ENCODE measurements at regions not wholly inside any gene's neighbourhood (a gene's known extent, or its start where the extent isn't known, plus 50 kb on each side); places are given as distances from the start of the nearest gene placed in this dataset.
A peak's percentile ranks its signal among the peaks of the same experiment; 100 is the strongest.

GRCh38 chr11:103542851-103543250 is 433.6 kb downstream of the DYNC2H1 start:
- Histone ChIP-seq H3K27ac (ENCODE audit: low read depth, low read length) (no peak overlapping the region), H3K4me1 (ENCODE audit: insufficient read depth, low read length) (peaks cover under 1% of the 10 kb centered on the region), H3K36me3 (ENCODE audit: insufficient read depth, low read length) (no peaks in the 10 kb centered on the region), H3K9me3 (ENCODE audit: low read depth, low read length) (no peaks in the 10 kb centered on the region), H4K20me1 (ENCODE audit: insufficient read depth, low read length) (no peaks in the 10 kb centered on the region), H3K4me3 (ENCODE audit: insufficient read depth, low read length) (no peak overlapping the region), H3K27me3 (ENCODE audit: insufficient read depth, low read length) (no peaks in the 10 kb centered on the region), H3K4me2 (ENCODE audit: insufficient read depth, low read length) (no peak overlapping the region), H3K79me2 (ENCODE audit: insufficient read depth, low read length) (no peaks in the 10 kb centered on the region), H2AFZ (ENCODE audit: low read length) (no peak overlapping the region)
- DNase-seq (ENCODE audit: insufficient read length, low spot score, missing footprints): no peak
- no peak for TF ChIP-seq CTCF (IDR thresholded peaks at IDR 0.05; ENCODE audit: extremely low read depth, low read depth, low read length)

- no peak for TF ChIP-seq CTCF (IDR thresholded peaks at IDR 0.05; ENCODE audit: extremely low read depth, low read depth, low read length)
- no peaks in the 10 kb centered on the region for H3K27me3 ChIP-seq (ENCODE audit: insufficient read depth, low read length)
- H4K20me1 ChIP-seq (ENCODE audit: insufficient read depth, low read length): no peaks in the 10 kb centered on the region
- H3K27ac ChIP-seq (ENCODE audit: low read depth, low read length): no peak overlapping the region
- H3K4me3 ChIP-seq (ENCODE audit: insufficient read depth, low read length): no peak overlapping the region
- H3K4me1 ChIP-seq (ENCODE audit: insufficient read depth, low read length): no peaks in the 10 kb centered on the region
- no peaks in the 10 kb centered on the region for H3K9me3 ChIP-seq (ENCODE audit: low read depth, low read length)
- H3K79me2 ChIP-seq (ENCODE audit: insufficient read depth, low read length): no peaks in the 10 kb centered on the region
- H2AFZ ChIP-seq (ENCODE audit: low read length): no peak overlapping the region
- DNase-seq (ENCODE audit: insufficient read length, low spot score, missing footprints): no peak
- H3K4me2 ChIP-seq (ENCODE audit: insufficient read depth, low read length): no peak overlapping the region
- H3K36me3 ChIP-seq (ENCODE audit: insufficient read depth, low read length): no peaks in the 10 kb centered on the region
These were observed 434.2 kb downstream of the DYNC2H1 start for GRCh38 chr11:103543456-103543855.

GRCh38 chr11:103544874-103545273 is 435.6 kb downstream of the DYNC2H1 start:
- H3K27me3 ChIP-seq (ENCODE audit: insufficient read depth, low read length): no peaks in the 10 kb centered on the region
- no peaks in the 10 kb centered on the region for H3K36me3 ChIP-seq (ENCODE audit: insufficient read depth, low read length)
- H3K4me1 ChIP-seq (ENCODE audit: insufficient read depth, low read length): no peaks in the 10 kb centered on the region

GRCh38 chr11:103545551-103545950 is 436.3 kb downstream of the DYNC2H1 start:
- Histone ChIP-seq H3K36me3 (ENCODE audit: insufficient read depth, low read length) (no peaks in the 10 kb centered on the region), H3K27me3 (ENCODE audit: insufficient read depth, low read length) (no peaks in the 10 kb centered on the region), H3K4me3 (ENCODE audit: insufficient read depth, low read length) (no peak overlapping the region), H3K27ac (ENCODE audit: low read depth, low read length) (peak overlapping the region; percentile 29), H2AFZ (ENCODE audit: low read length) (no peak overlapping the region), H3K4me1 (ENCODE audit: insufficient read depth, low read length) (no peaks in the 10 kb centered on the region), H3K4me2 (ENCODE audit: insufficient read depth, low read length) (no peak overlapping the region), H3K9me3 (ENCODE audit: low read depth, low read length) (no peaks in the 10 kb centered on the region), H3K79me2 (ENCODE audit: insufficient read depth, low read length) (no peaks in the 10 kb centered on the region), H4K20me1 (ENCODE audit: insufficient read depth, low read length) (no peaks in the 10 kb centered on the region)
- TF ChIP-seq CTCF (IDR thresholded peaks at IDR 0.05; ENCODE audit: extremely low read depth, low read depth, low read length): no peak
- no peak for DNase-seq (ENCODE audit: insufficient read length, low spot score, missing footprints)

More at GRCh38 chr11:103544874-103545273, 435.6 kb downstream of the DYNC2H1 start:
- Histone ChIP-seq H4K20me1 (ENCODE audit: insufficient read depth, low read length) (no peaks in the 10 kb centered on the region), H3K4me3 (ENCODE audit: insufficient read depth, low read length) (no peak overlapping the region), H3K4me2 (ENCODE audit: insufficient read depth, low read length) (no peak overlapping the region), H2AFZ (ENCODE audit: low read length) (peak overlapping the region; percentile 15), H3K27ac (ENCODE audit: low read depth, low read length) (peak overlapping the region; percentile 29), H3K9me3 (ENCODE audit: low read depth, low read length) (no peaks in the 10 kb centered on the region), H3K79me2 (ENCODE audit: insufficient read depth, low read length) (no peaks in the 10 kb centered on the region)
- TF ChIP-seq CTCF (IDR thresholded peaks at IDR 0.05; ENCODE audit: extremely low read depth, low read depth, low read length): no peak
- no peak for DNase-seq (ENCODE audit: insufficient read length, low spot score, missing footprints)
